Activated naive CD8-positive, alpha-beta T cell treated with anti-CD3 and anti-CD28 coated beads, Interleukin-2, amount 50 U/mL, for 24 hours (primary cell): ENCODE measurements at regions not wholly inside any gene's neighbourhood (a gene's known extent, or its start where the extent isn't known, plus 50 kb on each side); places are given as distances from the start of the nearest gene placed in this dataset.

ENCODE experiments used
- ATAC-seq: fragments of 150-1000 bp; cut with Tn5 transposase; one replicate; pipeline ENCODE4 v1.10.0; 2021
- DNase-seq: peaks from one replicate; pipeline ENCODE4 v3.0.0; 2021
- H3K27ac Mint-ChIP-seq: one replicate; pipeline ENCODE4 v1.8.0; 2021; ENCODE audit warnings: mild to moderate bottlenecking, mixed read lengths
- H3K27me3 Mint-ChIP-seq: one replicate; pipeline ENCODE4 v1.8.0; 2021; ENCODE audit warnings: mixed read lengths
- H3K36me3 Mint-ChIP-seq: one replicate; pipeline ENCODE4 v1.8.0; 2021; ENCODE audit warnings: low read depth, mixed read lengths
- H3K4me1 Mint-ChIP-seq: one replicate; pipeline ENCODE4 v1.8.0; 2021; ENCODE audit warnings: mixed read lengths
- H3K4me3 Mint-ChIP-seq: one replicate; pipeline ENCODE4 v1.8.0; 2021; ENCODE audit warnings: mild to moderate bottlenecking, moderate library complexity, mixed read lengths
- H3K9me3 Mint-ChIP-seq: one replicate; pipeline ENCODE4 v1.8.0; 2021; ENCODE audit warnings: mixed read lengths

DNA sequence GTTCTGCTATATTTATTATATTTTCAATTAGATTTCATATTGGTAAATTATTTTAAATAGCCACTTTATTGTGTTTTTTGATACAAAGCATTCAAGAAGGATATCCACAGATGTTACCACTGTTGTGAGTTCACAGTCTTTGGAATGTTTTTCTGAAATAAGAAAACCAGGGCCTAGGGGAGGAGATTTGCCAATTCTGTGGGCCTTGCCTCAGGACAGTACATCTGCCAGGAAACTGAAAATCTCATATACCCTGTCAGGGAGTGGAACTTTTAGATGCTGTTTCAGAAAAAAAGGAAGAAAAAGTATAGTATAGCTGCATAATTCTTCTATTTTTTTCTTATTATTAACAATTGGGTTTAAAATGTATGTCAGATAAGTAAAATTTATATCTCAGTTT lies 995.9 kb upstream of the ADGRB3 start:
- no peak for DNase-seq
- H3K4me3 Mint-ChIP-seq = no peak overlapping the region
- H3K4me1 Mint-ChIP-seq = no peaks in the 10 kb centered on the region

GRCh38 chr6:67634199-67634598 lies 1000.9 kb upstream of the ADGRB3 start:
- Mint-ChIP-seq H3K4me3 (no peak overlapping the region), H3K27me3 (no peaks in the 10 kb centered on the region), H3K4me1 (no peaks in the 10 kb centered on the region), H3K27ac (no peak overlapping the region), H3K9me3 (peaks cover 4% of the 10 kb centered on the region), H3K36me3 (no peaks in the 10 kb centered on the region)
- ATAC-seq = no peak
- no peak for DNase-seq

More for the DNA sequence above, 995.9 kb upstream of the ADGRB3 start:
- no peak for ATAC-seq
- Mint-ChIP-seq H3K27ac (no peak overlapping the region), H3K27me3 (no peaks in the 10 kb centered on the region), H3K36me3 (no peaks in the 10 kb centered on the region), H3K9me3 (peaks cover 4% of the 10 kb centered on the region)

GRCh38 chr6:67633058-67633457 lies 1002.0 kb upstream of the ADGRB3 start:
- DNase-seq (no peak), ATAC-seq (no peak)
- Mint-ChIP-seq H3K4me3 (no peak overlapping the region), H3K27ac (no peak overlapping the region), H3K27me3 (no peaks in the 10 kb centered on the region), H3K9me3 (peaks cover 4% of the 10 kb centered on the region), H3K4me1 (no peaks in the 10 kb centered on the region), H3K36me3 (no peaks in the 10 kb centered on the region)

- ATAC-seq (no peak), DNase-seq (no peak)
- H3K4me1 Mint-ChIP-seq = no peaks in the 10 kb centered on the region
- H3K27me3 Mint-ChIP-seq = no peaks in the 10 kb centered on the region
- H3K27ac Mint-ChIP-seq = no peak overlapping the region
- H3K36me3 Mint-ChIP-seq = no peaks in the 10 kb centered on the region
- peaks cover 4% of the 10 kb centered on the region for H3K9me3 Mint-ChIP-seq
- H3K4me3 Mint-ChIP-seq = no peak overlapping the region
Measured at GRCh38 chr6:67630146-67630545, 1004.9 kb upstream of the ADGRB3 start.

GRCh38 chr6:67629258-67629657 lies 1005.8 kb upstream of the ADGRB3 start:
- Mint-ChIP-seq H3K27ac (no peak overlapping the region), H3K9me3 (no peaks in the 10 kb centered on the region), H3K36me3 (no peaks in the 10 kb centered on the region), H3K27me3 (no peaks in the 10 kb centered on the region), H3K4me1 (no peaks in the 10 kb centered on the region), H3K4me3 (no peak overlapping the region)
- DNase-seq (no peak), ATAC-seq (no peak)

DNA sequence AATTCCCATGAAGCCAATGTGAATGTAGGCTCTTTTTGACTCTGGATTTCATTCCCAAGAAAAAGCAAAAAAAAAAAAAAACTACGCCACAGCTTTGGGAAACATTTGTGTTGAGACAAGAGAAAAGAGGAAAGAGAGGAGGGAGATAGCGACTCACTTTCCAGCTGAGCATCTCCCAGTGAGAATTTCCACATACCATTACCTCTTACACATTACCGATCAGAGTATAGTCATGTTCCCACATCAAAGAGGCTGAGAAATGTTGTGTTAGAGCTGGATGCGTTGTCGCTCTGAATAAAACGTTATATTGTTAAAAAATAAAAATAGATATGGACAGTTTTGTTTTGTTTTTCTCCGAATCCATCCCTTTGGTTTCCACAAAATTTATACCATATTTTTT lies 1019.3 kb upstream of the ADGRB3 start:
- Mint-ChIP-seq H3K27me3 (no peaks in the 10 kb centered on the region), H3K4me3 (no peak overlapping the region), H3K27ac (no peak overlapping the region), H3K36me3 (no peaks in the 10 kb centered on the region), H3K4me1 (no peaks in the 10 kb centered on the region), H3K9me3 (peaks cover 14% of the 10 kb centered on the region)
- no peak for DNase-seq
- no peak for ATAC-seq

DNA sequence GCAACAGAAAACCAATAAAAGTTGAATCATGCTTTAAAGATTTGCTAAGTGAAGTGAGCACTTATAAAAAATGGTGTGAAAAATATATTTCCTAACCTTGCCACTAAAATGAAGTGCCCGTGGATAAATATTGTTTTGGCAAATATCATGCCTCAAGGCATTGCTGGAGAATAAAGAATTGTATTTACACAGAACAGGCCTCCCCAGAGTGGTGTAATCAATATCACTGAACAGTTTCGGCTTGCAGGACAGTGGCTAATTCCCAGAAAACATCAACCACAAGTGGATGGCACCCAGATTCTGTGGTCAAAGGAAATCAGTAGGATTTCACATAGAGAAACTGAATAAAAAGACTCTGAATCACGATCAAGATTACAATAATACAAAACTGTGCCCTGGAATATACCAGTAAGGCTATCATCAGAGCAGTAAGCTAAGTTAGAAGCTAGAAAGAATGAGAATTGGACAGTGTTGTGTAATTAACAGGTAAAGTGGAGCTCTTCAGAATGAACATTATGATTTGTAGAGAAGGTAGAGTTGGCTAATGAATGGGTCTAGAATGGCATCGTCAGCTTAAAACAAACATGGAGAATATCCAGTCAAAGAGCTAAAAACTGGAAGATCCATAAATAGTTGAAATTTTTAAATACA lies 1026.9 kb upstream of the ADGRB3 start:
- H3K4me1 Mint-ChIP-seq = no peaks in the 10 kb centered on the region
- H3K9me3 Mint-ChIP-seq = peaks cover 3% of the 10 kb centered on the region
- H3K36me3 Mint-ChIP-seq = no peaks in the 10 kb centered on the region
- H3K4me3 Mint-ChIP-seq = no peak overlapping the region
- H3K27ac Mint-ChIP-seq = no peak overlapping the region
- H3K27me3 Mint-ChIP-seq = no peaks in the 10 kb centered on the region
- DNase-seq (no peak), ATAC-seq (no peak)

DNA sequence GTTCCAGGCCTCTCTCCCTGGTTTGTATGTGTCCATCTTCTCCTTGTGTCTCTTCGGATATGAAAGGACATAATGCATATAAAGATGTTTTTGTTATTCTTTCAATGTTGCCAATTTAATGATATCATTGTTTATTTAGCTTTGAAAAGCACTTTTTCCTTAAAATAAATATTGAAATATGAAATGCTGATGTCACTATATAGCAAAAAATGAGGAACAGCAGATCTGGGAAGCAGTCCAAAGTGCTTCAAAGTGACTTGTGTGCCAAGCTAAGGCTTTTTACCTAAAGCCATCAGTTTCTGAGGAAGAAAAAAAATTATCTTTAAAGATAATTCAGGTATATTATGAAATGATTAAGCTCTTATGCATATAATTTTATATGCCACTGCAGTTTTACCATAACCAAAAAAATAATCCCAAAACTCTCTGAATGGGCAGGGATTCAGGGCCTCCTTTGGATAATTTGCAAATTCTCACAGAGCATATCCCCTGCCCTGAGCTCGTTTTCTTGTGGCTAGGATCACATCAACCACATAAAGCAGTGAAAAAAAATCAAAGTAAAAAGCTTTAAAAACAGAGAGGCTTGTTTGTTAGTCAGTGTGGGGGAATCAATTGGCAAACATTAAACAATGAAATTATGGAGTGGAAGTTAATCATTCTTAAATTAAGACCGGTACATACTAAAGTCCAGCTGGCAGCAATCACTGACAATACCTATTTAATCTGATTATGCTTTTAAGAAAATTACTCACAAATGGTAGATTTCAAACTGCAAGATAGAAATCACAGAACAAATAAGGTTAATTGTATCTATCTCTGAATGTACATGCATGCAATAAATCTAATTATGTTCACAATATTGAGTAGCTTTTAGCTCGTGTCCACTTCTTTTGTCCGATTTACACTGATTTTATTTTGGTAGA lies 1027.9 kb upstream of the ADGRB3 start:
- Mint-ChIP-seq H3K4me1 (no peaks in the 10 kb centered on the region), H3K36me3 (no peaks in the 10 kb centered on the region), H3K4me3 (no peak overlapping the region), H3K9me3 (no peaks in the 10 kb centered on the region), H3K27me3 (no peaks in the 10 kb centered on the region), H3K27ac (no peak overlapping the region)
- ATAC-seq (no peak), DNase-seq (no peak)

DNA sequence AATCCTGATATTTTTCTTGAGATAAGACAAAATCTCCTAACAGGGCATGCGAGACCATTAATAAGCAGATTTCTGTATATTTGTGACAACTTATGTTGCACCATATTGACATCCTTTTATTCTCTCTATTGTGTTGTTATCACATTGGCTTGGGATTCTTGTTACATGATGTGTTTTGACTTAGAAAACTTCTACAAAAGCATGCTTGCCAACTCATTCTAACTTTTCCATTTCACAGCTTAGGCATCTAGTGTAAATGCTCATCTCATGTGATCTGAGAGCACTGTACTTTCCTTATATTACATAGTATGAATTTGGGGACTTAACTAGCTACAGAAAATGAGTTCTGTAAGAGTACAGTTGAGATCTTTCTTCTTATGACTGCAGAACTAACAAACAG lies 1040.7 kb upstream of the ADGRB3 start:
- Mint-ChIP-seq H3K4me1 (no peaks in the 10 kb centered on the region), H3K27me3 (no peaks in the 10 kb centered on the region), H3K27ac (no peak overlapping the region)

DNA sequence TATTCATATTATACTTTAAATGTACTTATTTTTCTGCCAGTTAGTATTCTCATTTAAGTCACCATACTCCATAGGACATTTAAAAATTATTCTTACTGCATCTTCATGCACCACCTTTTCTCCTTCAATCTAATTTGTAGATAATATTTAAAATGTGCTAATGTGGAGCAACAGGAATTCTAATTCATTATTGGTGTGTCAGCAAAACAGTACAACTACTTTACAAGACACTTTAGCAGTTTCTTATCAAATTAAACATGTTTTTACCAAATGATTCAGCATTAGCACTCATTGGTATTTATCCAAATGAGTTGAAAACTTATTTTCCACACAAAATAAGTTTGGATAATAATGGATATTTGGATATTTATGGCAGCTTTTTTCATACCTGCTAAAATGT lies 1041.8 kb upstream of the ADGRB3 start:
- H3K27me3 Mint-ChIP-seq = no peaks in the 10 kb centered on the region

More for the DNA sequence above, 1040.7 kb upstream of the ADGRB3 start:
- ATAC-seq = no peak
- no peaks in the 10 kb centered on the region for H3K36me3 Mint-ChIP-seq
- H3K9me3 Mint-ChIP-seq = peaks cover 16% of the 10 kb centered on the region
- DNase-seq = no peak
- H3K4me3 Mint-ChIP-seq = no peak overlapping the region

GRCh38 chr6:67591910-67592309 lies 1043.2 kb upstream of the ADGRB3 start:
- DNase-seq (no peak), ATAC-seq (no peak)
- no peaks in the 10 kb centered on the region for H3K27me3 Mint-ChIP-seq
- peaks cover 18% of the 10 kb centered on the region for H3K9me3 Mint-ChIP-seq
- H3K4me3 Mint-ChIP-seq = no peak overlapping the region
- no peak overlapping the region for H3K27ac Mint-ChIP-seq
- H3K36me3 Mint-ChIP-seq = no peaks in the 10 kb centered on the region
- no peaks in the 10 kb centered on the region for H3K4me1 Mint-ChIP-seq

More for the DNA sequence above, 1041.8 kb upstream of the ADGRB3 start:
- DNase-seq (no peak), ATAC-seq (no peak)
- Mint-ChIP-seq H3K4me1 (no peaks in the 10 kb centered on the region), H3K4me3 (no peak overlapping the region), H3K27ac (no peak overlapping the region), H3K9me3 (peaks cover 17% of the 10 kb centered on the region), H3K36me3 (no peaks in the 10 kb centered on the region)

DNA sequence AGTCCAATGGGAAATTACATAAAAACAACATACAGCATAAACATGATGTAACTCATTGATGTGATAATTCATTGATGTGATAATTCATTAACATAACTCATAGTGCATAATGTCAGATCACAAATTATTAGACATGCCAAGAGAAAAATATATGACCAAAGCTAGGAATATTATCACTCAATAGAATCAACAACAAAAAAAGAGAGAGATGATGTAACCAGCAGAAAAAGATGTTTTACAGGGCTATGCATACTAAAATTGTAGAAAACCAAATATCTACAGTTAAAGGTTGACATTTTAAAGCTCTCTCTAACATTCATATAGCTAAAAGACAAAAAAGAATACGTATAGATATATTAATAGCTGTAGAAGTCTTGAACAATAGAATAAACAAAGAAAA lies 1067.2 kb upstream of the ADGRB3 start:
- Mint-ChIP-seq H3K4me1 (no peaks in the 10 kb centered on the region), H3K36me3 (no peaks in the 10 kb centered on the region), H3K9me3 (peaks cover 4% of the 10 kb centered on the region), H3K4me3 (no peak overlapping the region), H3K27me3 (no peaks in the 10 kb centered on the region), H3K27ac (no peak overlapping the region)
- DNase-seq = no peak
- ATAC-seq = no peak

- no peaks in the 10 kb centered on the region for H3K27me3 Mint-ChIP-seq
- H3K4me3 Mint-ChIP-seq = no peak overlapping the region
- no peak for ATAC-seq
- DNase-seq = no peak
- H3K4me1 Mint-ChIP-seq = no peaks in the 10 kb centered on the region
- H3K9me3 Mint-ChIP-seq = peaks cover 4% of the 10 kb centered on the region
- no peak overlapping the region for H3K27ac Mint-ChIP-seq
- H3K36me3 Mint-ChIP-seq = no peaks in the 10 kb centered on the region
Measured at GRCh38 chr6:67563671-67564070, 1071.4 kb upstream of the ADGRB3 start.

GRCh38 chr6:67560068-67560467 lies 1075.0 kb upstream of the ADGRB3 start:
- Mint-ChIP-seq H3K4me1 (no peaks in the 10 kb centered on the region), H3K4me3 (no peak overlapping the region), H3K9me3 (peaks cover 13% of the 10 kb centered on the region), H3K27ac (no peak overlapping the region), H3K36me3 (no peaks in the 10 kb centered on the region), H3K27me3 (no peaks in the 10 kb centered on the region)
- no peak for ATAC-seq
- no peak for DNase-seq

DNA sequence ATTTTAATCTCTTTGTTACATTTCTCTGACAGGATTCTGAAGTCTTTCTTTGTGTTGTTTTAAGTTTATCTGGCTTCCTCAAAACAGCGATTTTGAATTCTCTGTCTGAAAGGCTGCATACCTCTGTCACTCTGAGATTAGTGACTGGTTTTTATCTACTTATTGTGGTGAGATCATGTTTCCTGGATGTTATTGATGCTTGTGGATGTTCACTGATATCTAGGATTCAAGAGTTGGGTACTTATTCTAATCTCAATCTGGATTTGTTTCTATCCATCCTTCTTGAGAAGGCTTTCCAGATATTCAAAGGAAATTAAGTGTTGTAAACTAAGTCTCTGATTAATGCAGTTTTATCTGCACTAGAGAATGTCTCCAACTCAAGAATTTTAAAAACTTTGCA lies 1076.1 kb upstream of the ADGRB3 start:
- H3K36me3 Mint-ChIP-seq = no peaks in the 10 kb centered on the region
- no peak for ATAC-seq
- H3K27ac Mint-ChIP-seq = no peak overlapping the region
- H3K4me1 Mint-ChIP-seq = no peaks in the 10 kb centered on the region
- H3K27me3 Mint-ChIP-seq = no peaks in the 10 kb centered on the region
- no peak for DNase-seq
- H3K4me3 Mint-ChIP-seq = no peak overlapping the region
- peaks cover 14% of the 10 kb centered on the region for H3K9me3 Mint-ChIP-seq
